Ishikawa (cell line): ENCODE measurements at regions not wholly inside any gene's neighbourhood (a gene's known extent, or its start where the extent isn't known, plus 50 kb on each side); places are given as distances from the start of the nearest gene placed in this dataset.

ENCODE experiments used
- CEBPB ChIP-seq: IDR thresholded peaks from 2 replicates; pipeline ENCODE4 v1.6.1; 2012
- CREB1 ChIP-seq: IDR thresholded peaks from 2 replicates; pipeline ENCODE4 v1.6.1; 2012; ENCODE audit warnings: low read depth
- EGR1 ChIP-seq: IDR thresholded peaks from 2 replicates; pipeline ENCODE4 v1.6.1; 2012
- EP300 ChIP-seq: IDR thresholded peaks from 2 replicates; pipeline ENCODE4 v1.6.1; 2012; ENCODE audit warnings: borderline replicate concordance
- FOXM1 ChIP-seq: IDR thresholded peaks from 2 replicates; pipeline ENCODE4 v1.6.1; 2012; ENCODE audit warnings: low read depth, borderline replicate concordance
- MAX ChIP-seq: IDR thresholded peaks from 2 replicates; pipeline ENCODE4 v1.6.1; 2012
- NFIC ChIP-seq: IDR thresholded peaks from 2 replicates; pipeline ENCODE4 v1.6.1; 2012
- RAD21 ChIP-seq: IDR thresholded peaks from 2 replicates; pipeline ENCODE4 v1.6.1; 2012; ENCODE audit warnings: low read depth
- REST ChIP-seq: IDR thresholded peaks from 2 replicates; pipeline ENCODE4 v1.6.1; 2012; ENCODE audit warnings: low read depth, mild to moderate bottlenecking
- TAF1 ChIP-seq: IDR thresholded peaks from 2 replicates; pipeline ENCODE4 v1.6.1; 2012; ENCODE audit warnings: low read depth, mild to moderate bottlenecking
- TCF12 ChIP-seq: IDR thresholded peaks from 2 replicates; pipeline ENCODE4 v1.6.1; 2012; ENCODE audit warnings: low read depth
- TEAD4 ChIP-seq: IDR thresholded peaks from 2 replicates; pipeline ENCODE4 v1.6.1; 2012
- USF1 ChIP-seq: IDR thresholded peaks from 2 replicates; pipeline ENCODE4 v1.6.1; 2012
- YY1 ChIP-seq: IDR thresholded peaks from 2 replicates; pipeline ENCODE4 v1.6.1; 2012; ENCODE audit warnings: low read depth
- ZBTB7A ChIP-seq: IDR thresholded peaks from 2 replicates; pipeline ENCODE4 v1.6.1; 2012; ENCODE audit warnings: low read depth

GRCh38 chr3:127068111-127068810 is 85.3 kb downstream of the PLXNA1 start:
- no peak for TF ChIP-seq CREB1
- TF ChIP-seq NFIC, result no peak
- no peak for TF ChIP-seq EP300
- TF ChIP-seq USF1, result no peak
- no peak for TF ChIP-seq RAD21
- no peak for TF ChIP-seq CEBPB
- no peak for TF ChIP-seq ZBTB7A
- TF ChIP-seq TAF1, result no peak
- no peak for TF ChIP-seq TEAD4
- TF ChIP-seq EGR1, result no peak
- no peak for TF ChIP-seq FOXM1
- no peak for TF ChIP-seq MAX
- no peak for TF ChIP-seq TCF12
- TF ChIP-seq YY1, result no peak
- no peak for TF ChIP-seq REST

- no peak for TF ChIP-seq CEBPB
- no peak for TF ChIP-seq TEAD4
- no peak for TF ChIP-seq YY1
- no peak for TF ChIP-seq TCF12
- no peak for TF ChIP-seq MAX
- TF ChIP-seq EP300, result no peak
- no peak for TF ChIP-seq TAF1
- no peak for TF ChIP-seq FOXM1
- TF ChIP-seq REST, result no peak
- no peak for TF ChIP-seq EGR1
- TF ChIP-seq RAD21, result no peak
- no peak for TF ChIP-seq USF1
- TF ChIP-seq ZBTB7A, result no peak
- no peak for TF ChIP-seq CREB1
- TF ChIP-seq NFIC, result no peak
Observed at GRCh38 chr3:127068871-127069270, 86.0 kb downstream of the PLXNA1 start.

- TF ChIP-seq NFIC (no peak), TAF1 (no peak), MAX (no peak), EGR1 (no peak), TEAD4 (no peak), REST (no peak), YY1 (no peak), FOXM1 (no peak), RAD21 (no peak), ZBTB7A (no peak), CEBPB (no peak), EP300 (no peak), CREB1 (no peak), TCF12 (no peak), USF1 (no peak)
Observed at GRCh38 chr3:127069814-127070440, 87.0 kb downstream of the PLXNA1 start.
